B cell (primary cell): ENCODE measurements at regions not wholly inside any gene's neighbourhood (a gene's known extent, or its start where the extent isn't known, plus 50 kb on each side); places are given as distances from the start of the nearest gene placed in this dataset.

Source experiments
- ATAC-seq: fragments of 200-7000 bp; cut with Tn5 transposase; one replicate; pipeline ENCODE4 v1.10.0; 2021; ENCODE audit warnings: low read depth, mild to moderate bottlenecking, moderate number of reproducible peaks, moderate library complexity
- CTCF ChIA-PET: fragments of 350-600 bp; sonication (Branson Sonifier 250); formaldehyde crosslinking; loops from one replicate; lab custom pipeline; 2021; ENCODE audit warnings: antibody characterized with exemption, inconsistent platforms; lab: Charles Lee
- POLR2A ChIA-PET: fragments of 350-600 bp; sonication (Branson Sonifier 250); formaldehyde crosslinking; loops from one replicate; lab custom pipeline; 2021; ENCODE audit warnings: antibody characterized with exemption; lab: Charles Lee
- DNase-seq: peaks from one replicate; pipeline ENCODE4 v3.0.0; 2013
- H2AFZ ChIP-seq: 2 replicates; pipeline ENCODE4 v1.6.1; 2012; ENCODE audit warnings: mild to moderate bottlenecking, low read depth, low read length; ENCODE audit not compliant: insufficient read depth, poor library complexity, severe bottlenecking
- H3K27ac ChIP-seq, 2 donors: 1 replicate in 1 of 2; 2 replicates in 1 of 2; pipeline ENCODE4 v1.5.1; 2012 to 2013; ENCODE audit warnings: low read length in 2 of 2, mild to moderate bottlenecking in 2 of 2, moderate library complexity in 1 of 2
- H3K27me3 ChIP-seq, 4 experiments: fragments of 200-600 bp in 1 of 4; sonication (generic) in 1 of 4; replicated peaks in 1 of 4; 1 replicate in 2 of 4; 2 replicates in 2 of 4; pipeline versions ENCODE4 v1.6.1 to v1.7.0; 2013 to 2016; ENCODE audit warnings: low read length in 3 of 4, mild to moderate bottlenecking in 2 of 4, mixed read lengths in 1 of 4, moderate library complexity in 1 of 4; ENCODE audit not compliant: insufficient read depth in 4 of 4, control insufficient read depth in 3 of 4; ENCODE audit errors: control extremely low read depth in 1 of 4
- H3K36me3 ChIP-seq, 2 experiments: replicated peaks in 1 of 2; 1 replicate in 1 of 2; 2 replicates in 1 of 2; pipeline versions ENCODE4 v1.6.1 to v1.7.1; 2013; ENCODE audit warnings: low read length in 1 of 2; ENCODE audit not compliant: insufficient read depth in 2 of 2, control insufficient read depth in 1 of 2; ENCODE audit errors: control extremely low read depth in 1 of 2, extremely low read depth in 1 of 2
- H3K4me1 ChIP-seq, 2 donors: fragments of 200-600 bp in 1 of 2; sonication (generic) in 1 of 2; 1 replicate in 1 of 2; 2 replicates in 1 of 2; pipeline versions ENCODE4 v1.5.1 to v1.6.1; 2013 to 2017; ENCODE audit warnings: low read length in 2 of 2; ENCODE audit not compliant: control insufficient read depth in 2 of 2, insufficient read depth in 2 of 2
- H3K4me2 ChIP-seq: replicated peaks from 2 replicates; pipeline ENCODE3; 2012; ENCODE audit warnings: mild to moderate bottlenecking, low read depth, low read length; ENCODE audit not compliant: poor library complexity, severe bottlenecking
- H3K4me3 ChIP-seq, 5 experiments: fragments of 200-600 bp in 1 of 5; sonication (generic) in 1 of 5; 1 replicate in 3 of 5; 2 replicates in 2 of 5; pipeline versions ENCODE4 v1.5.1 to v1.7.0; 2011 to 2016; ENCODE audit warnings: low read length in 4 of 5, mild to moderate bottlenecking in 4 of 5, low read depth in 2 of 5, control low read depth in 1 of 5, moderate library complexity in 1 of 5; ENCODE audit not compliant: insufficient read depth in 1 of 5; ENCODE audit errors: control extremely low read depth in 1 of 5, extremely low read depth in 1 of 5
- H3K79me2 ChIP-seq: fragments of 200-600 bp; sonication (generic); one replicate; pipeline ENCODE4 v1.6.0; 2016; ENCODE audit warnings: low read length; ENCODE audit not compliant: control insufficient read depth, insufficient read depth
- H3K9ac ChIP-seq: fragments of 200-600 bp; sonication (generic); 2 replicates; pipeline ENCODE4 v1.6.1; 2017; ENCODE audit warnings: mild to moderate bottlenecking, low read length, moderate library complexity
- H3K9me3 ChIP-seq, 3 donors: one replicate each; pipeline versions ENCODE4 v1.6.1 to v1.7.1; 2013; ENCODE audit warnings: low read length in 2 of 3; ENCODE audit not compliant: control insufficient read depth in 2 of 3, insufficient read depth in 1 of 3; ENCODE audit errors: control extremely low read depth in 1 of 3
- H4K20me1 ChIP-seq: 2 replicates; pipeline ENCODE4 v1.6.0; 2012; ENCODE audit warnings: mild to moderate bottlenecking, low read length; ENCODE audit not compliant: insufficient read depth, control insufficient read depth, poor library complexity, severe bottlenecking
- H3K27ac Mint-ChIP-seq: one replicate; pipeline ENCODE4 v1.8.0; 2021; ENCODE audit warnings: mixed read lengths
- H3K27me3 Mint-ChIP-seq: one replicate; pipeline ENCODE4 v1.8.0; 2021; ENCODE audit warnings: mixed read lengths
- H3K4me1 Mint-ChIP-seq: one replicate; pipeline ENCODE4 v1.8.0; 2021; ENCODE audit warnings: mixed read lengths
- H3K4me3 Mint-ChIP-seq: one replicate; pipeline ENCODE4 v1.8.0; 2021; ENCODE audit warnings: mixed read lengths
- H3K9me3 Mint-ChIP-seq: one replicate; pipeline ENCODE4 v1.8.0; 2022; ENCODE audit warnings: mixed read lengths; ENCODE audit not compliant: insufficient read depth
- CTCF ChIP-seq: fragments of 200-600 bp; IDR thresholded peaks from one replicate; pipeline ENCODE4 v1.8.0; 2022; ENCODE audit warnings: antibody characterized with exemption, mild to moderate bottlenecking
- EZH2 ChIP-seq: IDR thresholded peaks from 2 replicates; pipeline ENCODE4 v1.6.1; 2012; ENCODE audit warnings: borderline replicate concordance, low read depth, mild to moderate bottlenecking, moderate library complexity, low read length; ENCODE audit not compliant: insufficient read depth, poor library complexity, severe bottlenecking
- WGBS: methylation state at CpG from one replicate; pipeline ENCODE4 v1.1.5; 2013; ENCODE audit warnings: missing lambda C conversion rate; ENCODE audit not compliant: insufficient coverage; 5-methylcytosine and 5-hydroxymethylcytosine counted together
- intact Hi-C: fragments of 100-400 bp; cut with micrococcal nuclease; formaldehyde crosslinking; loops from one replicate; pipeline ENCODE4 v1.10.0; 2022

- intact Hi-C loops, result no loop called here
- Histone ChIP-seq H2AFZ (no peak overlapping the region), H3K27ac (no peak overlapping the region), H3K4me3 (no peak overlapping the region), H3K4me1 (no peaks in the 10 kb centered on the region), H3K4me2 (no peak overlapping the region), H3K9me3 (no peaks in the 10 kb centered on the region), H3K27me3 (peaks cover 0 to 3% (median 0%) of the 10 kb centered on the region in 4 experiments), H4K20me1 (no peaks in the 10 kb centered on the region), H3K36me3 (no peaks in the 10 kb centered on the region), H3K79me2 (no peaks in the 10 kb centered on the region), H3K9ac (no peak overlapping the region)
- no peak for TF ChIP-seq CTCF
- no peak for TF ChIP-seq EZH2
- Mint-ChIP-seq H3K4me1 (no peaks in the 10 kb centered on the region), H3K27me3 (no peaks in the 10 kb centered on the region), H3K9me3 (no peaks in the 10 kb centered on the region), H3K27ac (no peak overlapping the region), H3K4me3 (no peak overlapping the region)
- ATAC-seq, result no peak
- DNase-seq, result no peak
- no CpG with 5 or more reads among the region's 6 CpGs for WGBS
- ChIA-PET CTCF (interaction anchor here (1.4 kb wide), 1 partner anchor 15 kb away, joined by 4 read pairs; no protein-coding TSS in a partner anchor), POLR2A (no interaction called here)
These were observed 243.9 kb downstream of the TBL1XR1 start for GRCh38 chr3:176953106-176954060.
